PC-3 (cell line): ENCODE measurements at regions not wholly inside any gene's neighbourhood (a gene's known extent, or its start where the extent isn't known, plus 50 kb on each side); places are given as distances from the start of the nearest gene placed in this dataset.

Experiments
- CTCF ChIP-seq: fragments of 300-600 bp; sonication (generic); conservative IDR thresholded peaks from 2 replicates; pipeline ENCODE4 v1.5.1; 2017; ENCODE audit warnings: antibody characterized with exemption, low read depth, mild to moderate bottlenecking, low read length
- EZH2 ChIP-seq: fragments of 300-600 bp; sonication (generic); IDR thresholded peaks from one replicate; pipeline ENCODE4 v1.6.1; 2017; ENCODE audit warnings: antibody characterized with exemption, mild to moderate bottlenecking, low read length; ENCODE audit not compliant: unreplicated experiment

- TF ChIP-seq CTCF (no peak), EZH2 (no peak)
These were observed 63.0 kb upstream of the PRMT8 start for GRCh38 chr12:3427956-3428355.
